ENCODE measurements at regions not wholly inside any gene's neighbourhood (a gene's known extent, or its start where the extent isn't known, plus 50 kb on each side); places are given as distances from the start of the nearest gene placed in this dataset.

DNA sequence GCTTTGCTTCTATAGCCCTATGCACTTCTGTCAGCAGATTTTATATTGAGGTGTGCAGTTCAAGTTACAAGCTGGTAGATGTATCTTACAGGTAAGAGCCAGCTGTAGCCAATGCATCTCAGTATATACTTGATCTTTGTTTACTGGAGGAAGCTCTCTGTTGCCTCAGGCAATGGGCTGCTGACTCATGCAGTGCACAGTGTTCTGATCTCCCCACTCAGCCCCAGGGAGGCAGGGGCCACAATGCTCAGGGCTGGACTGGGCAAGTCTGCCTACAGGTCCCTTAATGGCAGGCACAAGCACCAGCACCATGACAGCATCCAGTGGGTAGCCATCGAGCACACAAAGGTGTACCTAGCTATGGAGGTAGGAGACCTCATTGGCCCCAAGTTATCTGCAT, 178.8 kb upstream of the CDH10 start:
- H3K27ac ChIP-seq (replicated peaks): no peak overlapping the region
- no peaks in the 10 kb centered on the region for H3K27me3 ChIP-seq (ENCODE audit: low read depth)
- H3K4me3 ChIP-seq: no peak overlapping the region
- TF ChIP-seq CTCF (IDR thresholded peaks at IDR 0.05; ENCODE audit: borderline replicate concordance): no peak
- peaks cover 49% of the 10 kb centered on the region for H3K9me3 ChIP-seq (replicated peaks)
- no peak for DNase-seq
- intact Hi-C loops (cut with micrococcal nuclease): no loop called here
- H3K4me1 ChIP-seq: no peaks in the 10 kb centered on the region
- no peaks in the 10 kb centered on the region for H3K36me3 ChIP-seq

- intact Hi-C loops (cut with micrococcal nuclease): no loop called here
- Histone ChIP-seq H3K36me3 (no peaks in the 10 kb centered on the region), H3K9me3 (replicated peaks) (peaks cover 38% of the 10 kb centered on the region), H3K27ac (replicated peaks) (no peak overlapping the region), H3K4me3 (no peak overlapping the region), H3K4me1 (no peaks in the 10 kb centered on the region), H3K27me3 (ENCODE audit: low read depth) (no peaks in the 10 kb centered on the region)
- no peak for TF ChIP-seq CTCF (IDR thresholded peaks at IDR 0.05; ENCODE audit: borderline replicate concordance)
- DNase-seq: no peak
Observed at GRCh38 chr5:24819841-24820240, 175.1 kb upstream of the CDH10 start.

GRCh38 chr5:24817966-24818365, 173.2 kb upstream of the CDH10 start:
- Histone ChIP-seq H3K4me3 (no peak overlapping the region), H3K27me3 (ENCODE audit: low read depth) (no peaks in the 10 kb centered on the region), H3K9me3 (replicated peaks) (peaks cover 36% of the 10 kb centered on the region), H3K4me1 (no peaks in the 10 kb centered on the region), H3K27ac (replicated peaks) (no peak overlapping the region), H3K36me3 (no peaks in the 10 kb centered on the region)
- intact Hi-C loops (cut with micrococcal nuclease): no loop called here
- no peak for TF ChIP-seq CTCF (IDR thresholded peaks at IDR 0.05; ENCODE audit: borderline replicate concordance)
- no peak for DNase-seq

- H3K27ac ChIP-seq (replicated peaks): no peak overlapping the region
- DNase-seq: no peak
- H3K36me3 ChIP-seq: no peaks in the 10 kb centered on the region
- intact Hi-C loops (cut with micrococcal nuclease): no loop called here
- H3K4me3 ChIP-seq: no peak overlapping the region
- H3K9me3 ChIP-seq (replicated peaks): peaks cover 25% of the 10 kb centered on the region
- no peaks in the 10 kb centered on the region for H3K4me1 ChIP-seq
- H3K27me3 ChIP-seq (ENCODE audit: low read depth): no peaks in the 10 kb centered on the region
- no peak for TF ChIP-seq CTCF (IDR thresholded peaks at IDR 0.05; ENCODE audit: borderline replicate concordance)
Observed at GRCh38 chr5:24816206-24816605, 171.4 kb upstream of the CDH10 start.

- H3K9me3 ChIP-seq (replicated peaks): no peaks in the 10 kb centered on the region
- H3K27me3 ChIP-seq (ENCODE audit: low read depth): no peaks in the 10 kb centered on the region
- H3K27ac ChIP-seq (replicated peaks): no peak overlapping the region
- no peaks in the 10 kb centered on the region for H3K36me3 ChIP-seq
- H3K4me3 ChIP-seq: no peak overlapping the region
- no peaks in the 10 kb centered on the region for H3K4me1 ChIP-seq
- intact Hi-C loops (cut with micrococcal nuclease): no loop called here
- no peak for DNase-seq
- no peak for TF ChIP-seq CTCF (IDR thresholded peaks at IDR 0.05; ENCODE audit: borderline replicate concordance)
Observed at GRCh38 chr5:24805230-24805629, 160.5 kb upstream of the CDH10 start.

DNA sequence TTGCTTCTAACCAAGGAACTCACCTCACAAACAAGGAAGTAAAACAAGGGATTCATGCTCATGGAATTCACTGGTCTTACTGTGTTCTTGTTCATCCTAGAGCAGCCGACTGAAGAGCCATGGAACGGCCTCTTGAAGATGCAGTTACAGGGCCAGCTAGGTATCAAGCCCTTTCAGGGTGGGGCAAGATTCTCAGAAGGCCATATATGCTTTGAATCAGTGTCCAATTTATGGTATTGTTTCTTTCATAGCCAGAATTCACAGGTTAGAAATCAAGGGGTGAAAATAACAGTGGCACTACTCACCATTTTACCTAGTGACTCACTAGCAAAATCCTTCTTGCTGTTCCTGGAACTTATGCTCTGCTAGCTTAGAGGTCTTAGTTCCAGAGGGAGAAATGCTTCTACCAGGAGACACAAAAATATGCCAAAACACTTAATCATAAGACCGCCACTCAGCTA, 159.5 kb upstream of the CDH10 start:
- intact Hi-C loops (cut with micrococcal nuclease): no loop called here
- Histone ChIP-seq H3K27ac (replicated peaks) (no peak overlapping the region), H3K9me3 (replicated peaks) (no peaks in the 10 kb centered on the region), H3K4me3 (no peak overlapping the region), H3K27me3 (ENCODE audit: low read depth) (no peaks in the 10 kb centered on the region), H3K36me3 (no peaks in the 10 kb centered on the region), H3K4me1 (no peaks in the 10 kb centered on the region)
- no peak for DNase-seq
- TF ChIP-seq CTCF (IDR thresholded peaks at IDR 0.05; ENCODE audit: borderline replicate concordance): no peak

Measured in left ventricle myocardium inferior (tissue), 1 donor.